Inflammatory macrophage treated with lipopolysaccharide for 1 hour (primary cell): ENCODE measurements at regions not wholly inside any gene's neighbourhood (a gene's known extent, or its start where the extent isn't known, plus 50 kb on each side); places are given as distances from the start of the nearest gene placed in this dataset.

Experiments
- DNase-seq, 2 donors: peaks; one replicate each; pipeline ENCODE4 v3.0.0-alpha.2; 2020 to 2022

GRCh38 chr17:73785958-73786743, 141.9 kb upstream of the SDK2 start:
- no peak for DNase-seq

- DNase-seq, result no peak
Observed at GRCh38 chr17:73787076-73788059, 143.1 kb upstream of the SDK2 start.

GRCh38 chr17:73788111-73788510, 143.9 kb upstream of the SDK2 start:
- no peak for DNase-seq

- no peak for DNase-seq
Observed at GRCh38 chr17:73791121-73791520, 146.9 kb upstream of the SDK2 start.

DNA sequence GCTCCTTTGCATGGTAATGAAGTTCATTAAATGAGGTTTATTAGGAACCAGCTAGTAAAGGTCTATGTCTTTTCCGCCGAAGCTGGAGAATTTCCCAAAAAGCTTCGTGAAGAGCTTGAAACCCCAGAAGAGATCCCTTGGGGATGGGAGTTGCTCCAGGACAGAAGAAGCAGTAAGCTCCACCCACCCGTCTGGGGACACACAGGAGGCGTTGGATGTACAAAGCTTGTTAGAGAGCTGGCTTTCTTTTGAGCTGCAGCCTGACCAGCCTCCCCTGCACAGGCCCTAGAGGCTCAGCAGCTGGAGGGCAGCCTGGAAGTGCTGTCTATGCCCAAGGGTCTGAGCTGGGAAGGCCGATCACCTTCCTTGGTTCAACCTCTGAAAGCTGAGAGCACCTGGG, 147.4 kb upstream of the SDK2 start:
- no peak for DNase-seq

GRCh38 chr17:73792994-73793393, 148.7 kb upstream of the SDK2 start:
- DNase-seq, result no peak

DNA sequence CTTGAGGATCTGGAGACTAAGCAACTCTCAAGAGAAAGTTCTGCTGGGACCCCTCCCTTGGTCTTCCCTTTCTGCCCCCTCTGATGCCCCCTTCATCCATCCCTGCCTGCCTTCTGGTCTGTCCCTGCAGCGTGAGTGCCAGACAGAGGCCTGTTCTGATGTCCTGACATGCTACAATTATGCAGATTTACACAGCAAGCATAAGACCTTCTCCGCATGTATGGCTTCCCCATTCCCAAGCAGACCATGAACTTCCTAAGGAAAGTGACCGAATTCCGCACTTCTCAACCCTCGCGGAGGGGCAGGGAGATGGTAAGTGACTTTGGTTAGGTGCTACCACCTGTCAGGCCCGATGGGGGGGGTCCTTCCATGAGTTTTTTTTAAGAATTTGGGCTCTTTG, 150.1 kb upstream of the SDK2 start:
- no peak for DNase-seq

GRCh38 chr17:73795730-73796129, 151.5 kb upstream of the SDK2 start:
- DNase-seq, result no peak

- DNase-seq, result no peak
Observed at GRCh38 chr17:73797594-73798110, 153.4 kb upstream of the SDK2 start.

DNA sequence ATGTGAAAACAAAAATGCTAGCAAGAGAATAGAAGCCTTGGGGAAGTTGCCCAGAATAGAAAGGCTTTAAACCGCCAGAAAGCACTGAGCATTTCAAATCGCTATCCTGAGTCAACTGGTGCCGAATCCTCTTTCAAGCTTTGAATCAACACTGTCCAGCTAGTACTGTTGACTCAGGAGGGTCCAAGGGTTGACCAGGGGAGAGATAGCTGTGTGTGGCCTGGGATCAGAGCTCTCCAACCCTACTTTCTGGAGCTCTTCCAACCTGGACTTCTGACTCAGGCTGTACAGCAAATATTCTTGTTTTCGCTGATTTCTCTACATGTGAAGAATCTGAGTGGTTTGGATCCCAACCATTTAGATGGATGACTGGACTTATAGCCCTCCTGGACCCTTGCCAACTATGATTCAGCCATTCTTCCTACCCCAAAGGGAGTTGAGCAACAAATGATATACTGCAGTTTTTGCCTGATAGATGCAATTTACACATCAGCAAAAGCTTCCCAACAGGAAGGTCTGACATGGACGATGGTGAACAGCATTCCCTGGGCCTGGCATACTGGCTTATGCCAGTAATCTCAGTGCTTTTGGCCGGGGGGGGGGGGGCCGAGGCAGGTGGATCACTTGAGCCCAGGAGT, 154.0 kb upstream of the SDK2 start:
- no peak for DNase-seq

DNA sequence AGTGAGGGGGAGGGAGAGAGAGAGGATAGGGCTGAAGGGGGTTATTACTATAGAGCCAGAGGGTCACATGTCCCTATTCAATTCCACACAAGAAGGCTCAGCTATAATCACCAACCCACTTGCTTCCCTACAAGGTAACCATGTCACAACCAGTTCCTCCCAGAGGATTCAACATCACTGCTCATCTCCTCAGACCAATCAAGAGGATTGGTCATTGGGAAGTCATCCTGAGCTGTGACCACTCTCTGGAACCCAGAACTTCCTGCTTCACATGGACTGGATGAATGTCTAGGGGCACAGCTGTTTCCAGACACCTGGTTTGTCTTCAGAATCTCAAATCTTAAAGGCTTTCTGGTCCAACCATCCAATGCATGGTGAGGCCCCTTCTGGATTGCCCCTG, 154.9 kb upstream of the SDK2 start:
- DNase-seq, result no peak

GRCh38 chr17:73799781-73800627, 155.8 kb upstream of the SDK2 start:
- DNase-seq, result no peak

DNA sequence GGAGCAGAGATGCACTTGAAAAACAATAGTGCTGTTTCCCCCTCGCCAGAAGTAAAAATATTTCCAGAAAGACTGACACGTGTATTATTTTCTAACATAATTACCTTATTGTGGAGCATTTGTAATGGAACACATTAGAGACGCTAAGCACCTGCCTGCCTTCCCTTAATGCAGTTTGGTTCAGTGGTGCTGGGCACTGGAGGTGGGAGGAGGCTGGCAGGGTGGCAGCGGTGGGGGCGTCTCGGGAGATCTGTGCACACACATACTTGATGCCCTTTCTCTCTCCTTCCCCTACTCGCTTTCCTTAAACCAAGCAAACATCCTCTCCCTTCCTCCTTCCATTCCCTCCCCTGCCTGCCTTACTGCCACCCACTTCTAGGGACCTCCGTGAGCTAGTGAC, 156.6 kb upstream of the SDK2 start:
- no peak for DNase-seq

DNA sequence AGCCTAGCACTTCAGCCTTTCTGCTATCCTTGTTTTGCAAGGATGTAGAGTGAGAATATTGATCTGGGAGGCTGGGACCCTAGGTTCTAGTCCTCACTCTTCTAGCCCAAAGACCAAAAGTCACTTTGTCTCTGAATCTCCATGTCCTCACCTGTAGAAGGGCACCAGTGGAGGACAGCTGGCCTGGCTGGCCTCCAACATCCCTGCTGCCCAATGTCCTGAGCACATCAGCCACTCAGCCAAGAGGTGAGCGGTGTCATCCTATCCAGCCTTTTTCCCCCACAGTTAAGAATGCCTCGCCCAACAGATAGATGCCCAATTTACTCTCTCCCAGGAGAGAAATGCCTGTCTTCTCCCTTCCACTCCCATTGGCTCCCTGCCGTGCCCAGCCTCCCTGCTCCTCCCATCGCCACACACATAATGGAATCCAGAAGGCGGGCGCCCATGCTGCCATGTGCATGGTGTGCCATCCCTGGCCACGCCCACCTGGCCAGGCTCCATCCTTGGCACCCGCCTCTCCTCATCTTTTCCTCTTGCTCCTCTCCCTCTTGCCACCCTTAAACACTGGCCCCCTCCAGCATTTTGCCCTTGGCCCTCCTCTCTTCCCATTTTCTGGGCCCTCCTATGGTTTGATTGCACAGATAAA, 157.3 kb upstream of the SDK2 start:
- DNase-seq, result no peak

DNA sequence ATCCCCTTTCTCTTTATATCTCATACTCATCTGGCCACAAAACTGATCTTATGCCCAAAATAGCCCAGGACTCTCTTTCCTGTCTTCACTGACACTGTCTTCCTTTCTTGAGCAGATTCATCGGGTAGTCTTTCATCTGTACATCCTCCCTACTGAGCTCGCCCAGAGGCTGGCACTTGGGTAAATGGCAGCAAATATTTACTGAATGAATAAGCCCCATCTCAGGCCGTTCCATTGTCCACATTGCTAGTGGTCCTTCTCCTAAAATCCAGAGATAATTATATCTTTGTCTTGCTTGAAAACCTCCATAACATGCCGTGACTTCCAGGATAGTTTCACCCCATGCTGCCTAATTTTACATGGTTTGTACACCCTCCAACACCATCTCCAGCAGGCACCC, 158.1 kb upstream of the SDK2 start:
- DNase-seq, result no peak

DNA sequence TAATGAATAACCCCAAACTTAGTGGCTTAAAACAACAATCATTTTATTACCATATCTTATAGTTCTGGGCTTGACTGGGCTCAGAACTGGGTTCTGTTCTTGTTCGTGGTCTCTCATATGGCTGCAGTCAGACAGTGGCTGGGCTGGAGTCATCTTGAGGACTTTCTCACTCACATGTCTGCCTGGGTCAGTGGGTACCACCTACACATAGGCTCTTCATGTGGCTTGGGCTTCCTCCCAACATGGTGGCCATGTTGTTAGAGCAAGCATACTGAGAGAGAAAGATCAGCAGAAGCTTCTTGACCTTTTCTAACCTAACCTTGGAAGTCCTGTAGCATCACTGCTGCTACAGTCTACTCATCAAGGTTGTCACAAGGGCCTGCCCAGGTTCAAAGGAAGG, 158.6 kb upstream of the SDK2 start:
- DNase-seq, result no peak

DNA sequence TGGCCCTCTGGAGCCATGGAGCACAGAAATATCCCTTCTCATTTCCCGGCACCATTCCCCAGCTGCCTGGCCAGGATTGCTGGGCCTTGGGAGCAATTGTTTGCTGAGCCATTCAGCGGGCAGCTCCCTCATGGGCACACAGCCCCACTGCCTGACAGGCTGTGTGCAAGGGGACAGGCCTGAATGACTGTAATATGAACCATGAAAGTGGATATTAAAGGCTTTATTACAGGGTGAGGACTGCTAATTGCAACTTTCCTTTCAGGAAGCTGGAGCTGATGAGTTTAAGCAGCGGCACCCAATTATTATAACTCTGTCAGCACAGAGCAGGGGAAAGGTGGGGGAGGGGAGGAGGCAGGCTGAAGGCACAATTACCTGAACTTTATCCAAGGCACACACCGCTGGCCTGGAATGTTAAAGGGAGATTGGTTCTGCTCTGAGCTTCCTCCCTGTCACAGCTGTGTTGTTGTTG, 159.8 kb upstream of the SDK2 start:
- DNase-seq, result no peak

DNA sequence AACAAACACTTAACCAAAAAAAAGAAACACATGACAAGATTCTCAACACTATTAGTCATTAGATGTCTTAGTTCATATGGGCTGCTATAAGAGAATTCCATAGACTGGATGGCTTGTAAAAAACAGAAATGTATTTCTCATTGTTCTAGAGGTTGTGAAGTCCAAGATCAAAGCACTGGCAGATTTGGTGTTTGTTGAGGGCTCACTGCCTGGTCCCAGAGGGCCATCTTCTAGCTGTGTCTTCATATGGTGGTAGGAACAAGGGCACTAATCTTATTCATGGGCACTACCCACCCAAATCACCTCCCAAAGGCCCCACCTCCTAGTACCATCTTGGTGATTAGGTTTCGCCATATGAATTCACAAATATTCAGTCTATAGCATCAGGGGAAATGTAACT, 162.5 kb upstream of the SDK2 start:
- DNase-seq, result no peak

- DNase-seq, result no peak
Observed at GRCh38 chr17:73813201-73813600, 169.0 kb upstream of the SDK2 start.

- DNase-seq, result no peak
Observed at GRCh38 chr17:73814075-73814474, 169.8 kb upstream of the SDK2 start.

GRCh38 chr17:73815474-73815873, 171.2 kb upstream of the SDK2 start:
- no peak for DNase-seq
